ENCODE measurements at regions not wholly inside any gene's neighbourhood (a gene's known extent, or its start where the extent isn't known, plus 50 kb on each side); places are given as distances from the start of the nearest gene placed in this dataset.

- TF ChIP-seq CTCF (IDR thresholded peaks at IDR 0.05): no peak
- no peak for TF ChIP-seq EP300 (IDR thresholded peaks at IDR 0.05)
- TF ChIP-seq POLR2AphosphoS5 (IDR thresholded peaks at IDR 0.05): peak; percentile 30 to 66
These were observed 425.0 kb downstream of the FAT4 start for GRCh38 chr4:125739760-125740159.
